Lung (tissue), 11 donors: ENCODE measurements at regions not wholly inside any gene's neighbourhood (a gene's known extent, or its start where the extent isn't known, plus 50 kb on each side); places are given as distances from the start of the nearest gene placed in this dataset.
A peak's percentile ranks its signal among the peaks of the same experiment; 100 is the strongest.

Experiments
- ATAC-seq: fragments of 200-7000 bp; cut with Tn5 transposase; one replicate; pipeline ENCODE4 v1.9.1; 2020; ENCODE audit warnings: moderate number of reproducible peaks; ENCODE audit not compliant: insufficient read depth, low FRiP score
- DNase-seq, 3 donors: peaks; one replicate each; pipeline ENCODE4 v3.0.0-alpha.2; 2013 to 2017
- H3K27ac ChIP-seq, 2 donors: one replicate each; pipeline ENCODE4 v1.5.1; 2013; ENCODE audit warnings: mild to moderate bottlenecking in 2 of 2, moderate library complexity in 2 of 2, control low read depth in 1 of 2, inconsistent platforms in 1 of 2, low read depth in 1 of 2, low read length in 1 of 2
- H3K27me3 ChIP-seq, 3 donors: one replicate each; pipeline ENCODE4 v1.5.1; 2013; ENCODE audit warnings: low read length in 2 of 3; ENCODE audit not compliant: control insufficient read depth in 3 of 3, insufficient read depth in 3 of 3
- H3K36me3 ChIP-seq, 4 donors: one replicate each; pipeline ENCODE4 v1.5.1; 2013; ENCODE audit warnings: low read length in 4 of 4, mild to moderate bottlenecking in 1 of 4, moderate library complexity in 1 of 4; ENCODE audit not compliant: control insufficient read depth in 4 of 4, insufficient read depth in 4 of 4
- H3K4me1 ChIP-seq, 5 donors: one replicate each; pipeline ENCODE4 v1.5.1; 2013; ENCODE audit warnings: low read length in 5 of 5, mild to moderate bottlenecking in 2 of 5, moderate library complexity in 1 of 5; ENCODE audit not compliant: control insufficient read depth in 5 of 5, insufficient read depth in 5 of 5
- H3K4me3 ChIP-seq: one replicate; pipeline ENCODE4 v1.5.1; 2013; ENCODE audit warnings: mild to moderate bottlenecking, control low read depth, moderate library complexity
- H3K9ac ChIP-seq, 2 donors: one replicate each; pipeline ENCODE4 v1.5.1; 2013; ENCODE audit warnings: low read length in 2 of 2, control low read depth in 1 of 2; ENCODE audit not compliant: insufficient read depth in 1 of 2
- H3K9me3 ChIP-seq, 4 donors: one replicate each; pipeline ENCODE4 v1.5.1; 2013; ENCODE audit warnings: low read length in 3 of 4, mild to moderate bottlenecking in 1 of 4, moderate library complexity in 1 of 4; ENCODE audit not compliant: control insufficient read depth in 4 of 4, insufficient read depth in 3 of 4
- WGBS, 2 donors: extraction: QIAGEN DNeasy Blood & Tissue Kit; methylation state at CpG; one replicate each; pipeline ENCODE4 v1.1.7; 2013; 5-methylcytosine and 5-hydroxymethylcytosine counted together
- TF ChIP-seq, protein P1 (sequence below): IDR thresholded peaks from 2 replicates; pipeline ENCODE4 v1.5.1; 2012; ENCODE audit warnings: mild to moderate bottlenecking; ENCODE audit errors: control extremely low read depth, extremely low read depth
- donor health status: control.
- donor health status: control.
- donor health status: Bipolar disorder and iron deficiency.
- donor health status: healthy.
- donor health status: DM: yes; HTN: yes; CAD: no.

GRCh38 chr10:84047258-84048010, 91.9 kb upstream of the GHITM start:
- Histone ChIP-seq H3K27me3 (no peaks in the 10 kb centered on the region), H3K27ac (no peak overlapping the region), H3K9me3 (no peaks in the 10 kb centered on the region), H3K4me3 (no peak overlapping the region), H3K36me3 (no peaks in the 10 kb centered on the region), H3K9ac (no peak overlapping the region), H3K4me1 (no peaks in the 10 kb centered on the region)
- 83 to 84% methylated on average over 3 of the region's 3 CpGs for WGBS, 2 donors
- ATAC-seq (no peak), DNase-seq (peak in 1 of 3 donors; percentile 1)
- TF ChIP-seq, protein P1, sequence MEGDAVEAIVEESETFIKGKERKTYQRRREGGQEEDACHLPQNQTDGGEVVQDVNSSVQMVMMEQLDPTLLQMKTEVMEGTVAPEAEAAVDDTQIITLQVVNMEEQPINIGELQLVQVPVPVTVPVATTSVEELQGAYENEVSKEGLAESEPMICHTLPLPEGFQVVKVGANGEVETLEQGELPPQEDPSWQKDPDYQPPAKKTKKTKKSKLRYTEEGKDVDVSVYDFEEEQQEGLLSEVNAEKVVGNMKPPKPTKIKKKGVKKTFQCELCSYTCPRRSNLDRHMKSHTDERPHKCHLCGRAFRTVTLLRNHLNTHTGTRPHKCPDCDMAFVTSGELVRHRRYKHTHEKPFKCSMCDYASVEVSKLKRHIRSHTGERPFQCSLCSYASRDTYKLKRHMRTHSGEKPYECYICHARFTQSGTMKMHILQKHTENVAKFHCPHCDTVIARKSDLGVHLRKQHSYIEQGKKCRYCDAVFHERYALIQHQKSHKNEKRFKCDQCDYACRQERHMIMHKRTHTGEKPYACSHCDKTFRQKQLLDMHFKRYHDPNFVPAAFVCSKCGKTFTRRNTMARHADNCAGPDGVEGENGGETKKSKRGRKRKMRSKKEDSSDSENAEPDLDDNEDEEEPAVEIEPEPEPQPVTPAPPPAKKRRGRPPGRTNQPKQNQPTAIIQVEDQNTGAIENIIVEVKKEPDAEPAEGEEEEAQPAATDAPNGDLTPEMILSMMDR = no peak

GRCh38 chr10:84049645-84050011, 89.7 kb upstream of the GHITM start:
- DNase-seq (no peak), ATAC-seq (no peak)
- H3K9ac ChIP-seq = no peak overlapping the region
- no peaks in the 10 kb centered on the region for H3K4me1 ChIP-seq
- TF ChIP-seq, protein P1 = no peak
- H3K27ac ChIP-seq = no peak overlapping the region
- H3K36me3 ChIP-seq = no peaks in the 10 kb centered on the region
- H3K9me3 ChIP-seq = peaks cover 0 to under 1% (median 0%) of the 10 kb centered on the region in 4 donors
- no peak overlapping the region for H3K4me3 ChIP-seq
- no peaks in the 10 kb centered on the region for H3K27me3 ChIP-seq

- Histone ChIP-seq H3K27me3 (no peaks in the 10 kb centered on the region), H3K9ac (no peak overlapping the region), H3K4me3 (no peak overlapping the region), H3K27ac (no peak overlapping the region), H3K9me3 (peaks cover 0 to 4% (median 0%) of the 10 kb centered on the region in 4 donors), H3K4me1 (no peaks in the 10 kb centered on the region), H3K36me3 (no peaks in the 10 kb centered on the region)
- WGBS, 2 donors = 89 to 100% methylated on average over 5 of the region's 5 CpGs
- DNase-seq = no peak
- no peak for ATAC-seq
- TF ChIP-seq, protein P1 = no peak
Observed at GRCh38 chr10:84053626-84054025, 85.7 kb upstream of the GHITM start.

GRCh38 chr10:84054743-84055142, 84.6 kb upstream of the GHITM start:
- H3K4me1 ChIP-seq = no peaks in the 10 kb centered on the region
- 86 to 96% methylated on average over 3 of the region's 3 CpGs for WGBS, 2 donors
- DNase-seq = no peak
- peaks cover 0 to 4% (median 0%) of the 10 kb centered on the region in 4 donors for H3K9me3 ChIP-seq
- H3K27me3 ChIP-seq = no peaks in the 10 kb centered on the region
- no peak overlapping the region for H3K4me3 ChIP-seq
- H3K36me3 ChIP-seq = no peaks in the 10 kb centered on the region
- H3K9ac ChIP-seq = no peak overlapping the region
- H3K27ac ChIP-seq = no peak overlapping the region
- no peak for ATAC-seq
- TF ChIP-seq, protein P1 = no peak
